Transverse colon (tissue), 4 donors: ENCODE measurements at regions not wholly inside any gene's neighbourhood (a gene's known extent, or its start where the extent isn't known, plus 50 kb on each side); places are given as distances from the start of the nearest gene placed in this dataset.

ENCODE experiments used
- POLR2A ChIP-seq: fragments of 450-650 bp; IDR thresholded peaks from one replicate; pipeline ENCODE4 v1.6.1; 2016; ENCODE audit warnings: antibody characterized with exemption, mild to moderate bottlenecking, moderate library complexity
- POLR2AphosphoS5 ChIP-seq, 3 donors: sonication (generic); formaldehyde crosslinking; IDR thresholded peaks; one replicate each; pipeline ENCODE4 v1.6.1; 2016; ENCODE audit warnings: antibody characterized with exemption in 3 of 3
- TF ChIP-seq, protein P1 (sequence below), 5 experiments: fragments of 200-600 bp in 3 of 5; fragments of 450-650 bp in 2 of 5; sonication (generic) in 3 of 5; IDR thresholded peaks; 1 replicate in 2 of 5; 2 replicates in 3 of 5; pipeline ENCODE4 v1.5.1; 2016 to 2017; ENCODE audit warnings: antibody characterized with exemption in 5 of 5, inconsistent platforms in 3 of 5, mild to moderate bottlenecking in 2 of 5, moderate library complexity in 1 of 5

DNA sequence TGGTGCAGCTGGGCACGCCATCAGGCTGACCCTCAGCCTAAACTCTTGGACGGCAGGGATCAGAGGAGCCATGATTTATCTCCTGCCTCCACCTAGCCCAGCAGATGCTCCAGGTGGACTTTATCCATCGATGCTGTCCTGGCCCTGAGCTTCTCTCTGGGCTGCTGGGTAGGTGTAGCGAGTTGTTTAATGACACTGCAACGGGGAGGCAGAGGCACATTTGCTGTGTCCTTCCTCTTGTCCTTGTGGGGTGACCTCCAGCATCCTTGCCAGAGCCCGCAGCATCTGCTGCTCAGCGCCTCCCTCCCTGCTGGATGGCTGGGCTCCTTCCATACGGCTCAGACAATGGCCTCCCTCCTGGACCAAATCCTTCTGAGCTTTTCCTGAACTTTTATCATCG lies 103.1 kb upstream of the IRX4 start:
- TF ChIP-seq POLR2A (no peak), POLR2AphosphoS5 (IDR thresholded peaks at IDR 0.05) (no peak)
- TF ChIP-seq, protein P1, sequence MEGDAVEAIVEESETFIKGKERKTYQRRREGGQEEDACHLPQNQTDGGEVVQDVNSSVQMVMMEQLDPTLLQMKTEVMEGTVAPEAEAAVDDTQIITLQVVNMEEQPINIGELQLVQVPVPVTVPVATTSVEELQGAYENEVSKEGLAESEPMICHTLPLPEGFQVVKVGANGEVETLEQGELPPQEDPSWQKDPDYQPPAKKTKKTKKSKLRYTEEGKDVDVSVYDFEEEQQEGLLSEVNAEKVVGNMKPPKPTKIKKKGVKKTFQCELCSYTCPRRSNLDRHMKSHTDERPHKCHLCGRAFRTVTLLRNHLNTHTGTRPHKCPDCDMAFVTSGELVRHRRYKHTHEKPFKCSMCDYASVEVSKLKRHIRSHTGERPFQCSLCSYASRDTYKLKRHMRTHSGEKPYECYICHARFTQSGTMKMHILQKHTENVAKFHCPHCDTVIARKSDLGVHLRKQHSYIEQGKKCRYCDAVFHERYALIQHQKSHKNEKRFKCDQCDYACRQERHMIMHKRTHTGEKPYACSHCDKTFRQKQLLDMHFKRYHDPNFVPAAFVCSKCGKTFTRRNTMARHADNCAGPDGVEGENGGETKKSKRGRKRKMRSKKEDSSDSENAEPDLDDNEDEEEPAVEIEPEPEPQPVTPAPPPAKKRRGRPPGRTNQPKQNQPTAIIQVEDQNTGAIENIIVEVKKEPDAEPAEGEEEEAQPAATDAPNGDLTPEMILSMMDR (IDR thresholded peaks at IDR 0.05) = no peak
